ENCODE measurements at regions not wholly inside any gene's neighbourhood (a gene's known extent, or its start where the extent isn't known, plus 50 kb on each side); places are given as distances from the start of the nearest gene placed in this dataset.

GRCh38 chr13:83377491-83377890 lies 504.8 kb downstream of the SLITRK1 start:
- no peak overlapping the region for H3K27ac ChIP-seq (ENCODE audit: insufficient read depth in 1 of 2, low read depth in 1 of 2, low read length in 2 of 2, poor library complexity in 1 of 2, severe bottlenecking in 2 of 2)
- peaks cover 0 to 8% (median 0%) of the 10 kb centered on the region in 5 experiments for H3K9me3 ChIP-seq (ENCODE audit: control extremely low read depth in 1 of 5, control insufficient read depth in 4 of 5, insufficient read depth in 2 of 5, low read depth in 1 of 5, low read length in 4 of 5)
- H3K27me3 ChIP-seq (replicated peaks in 2 of 5; ENCODE audit: control insufficient read depth in 4 of 5, insufficient read depth in 5 of 5, low read length in 4 of 5), result no peaks in the 10 kb centered on the region
- H3K36me3 ChIP-seq (ENCODE audit: control insufficient read depth in 4 of 4, insufficient read depth in 4 of 4, low read length in 3 of 4), result no peaks in the 10 kb centered on the region
- ChIA-PET CTCF (no interaction called here), POLR2A (no interaction called here)
- no peak for DNase-seq
- no peak overlapping the region for H3K4me3 ChIP-seq (ENCODE audit: control insufficient read depth in 1 of 7, extremely low read depth in 1 of 7, insufficient read depth in 4 of 7, low read depth in 2 of 7, low read length in 6 of 7)
- WGBS (ENCODE audit: insufficient coverage), result no CpG with 5 or more reads among the region's 1 CpG
- H3K4me1 ChIP-seq (ENCODE audit: control extremely low read depth in 1 of 4, control insufficient read depth in 4 of 4, insufficient read depth in 4 of 4, low read length in 3 of 4), result no peaks in the 10 kb centered on the region

DNA sequence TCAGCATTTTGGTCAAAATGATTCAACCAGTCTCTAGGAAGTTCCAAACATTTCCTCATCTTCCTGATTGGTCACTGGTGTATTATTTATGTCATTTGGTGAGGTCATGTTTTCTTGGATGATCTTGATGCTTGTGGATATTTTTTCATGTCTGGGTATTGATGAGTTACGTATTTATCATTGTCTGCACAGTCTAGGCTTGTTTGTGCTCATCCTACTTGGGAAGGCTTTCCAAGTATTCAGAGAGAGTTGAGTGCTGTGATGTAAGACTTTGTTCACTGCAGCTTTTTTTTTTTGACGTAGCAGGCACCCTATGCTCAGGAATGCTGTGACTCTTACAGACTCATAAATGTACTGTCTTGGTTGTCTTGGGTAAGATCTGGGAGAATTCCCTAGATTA lies 509.5 kb downstream of the SLITRK1 start:
- CTCF ChIA-PET, result no interaction called here
- no peaks in the 10 kb centered on the region for H3K4me1 ChIP-seq (ENCODE audit: control extremely low read depth in 1 of 4, control insufficient read depth in 4 of 4, insufficient read depth in 4 of 4, low read length in 3 of 4)
- POLR2A ChIA-PET, result interaction anchor here (0.6 kb wide), 1 partner anchor 349 kb away, joined by 4 read pairs; no protein-coding TSS in a partner anchor
- no peak overlapping the region for H3K4me3 ChIP-seq (ENCODE audit: control insufficient read depth in 1 of 7, extremely low read depth in 1 of 7, insufficient read depth in 4 of 7, low read depth in 2 of 7, low read length in 6 of 7)
- H3K36me3 ChIP-seq (ENCODE audit: control insufficient read depth in 4 of 4, insufficient read depth in 4 of 4, low read length in 3 of 4), result no peaks in the 10 kb centered on the region
- DNase-seq, result no peak
- WGBS (ENCODE audit: insufficient coverage), result 100% methylated on average over 1 of the region's 2 CpGs
- H3K27me3 ChIP-seq (replicated peaks in 2 of 5; ENCODE audit: control insufficient read depth in 4 of 5, insufficient read depth in 5 of 5, low read length in 4 of 5), result no peaks in the 10 kb centered on the region
- peaks cover 0 to 13% (median 0%) of the 10 kb centered on the region in 5 experiments for H3K9me3 ChIP-seq (ENCODE audit: control extremely low read depth in 1 of 5, control insufficient read depth in 4 of 5, insufficient read depth in 2 of 5, low read depth in 1 of 5, low read length in 4 of 5)
- H3K27ac ChIP-seq (ENCODE audit: insufficient read depth in 1 of 2, low read depth in 1 of 2, low read length in 2 of 2, poor library complexity in 1 of 2, severe bottlenecking in 2 of 2), result no peak overlapping the region

- Histone ChIP-seq H3K36me3 (ENCODE audit: control insufficient read depth in 4 of 4, insufficient read depth in 4 of 4, low read length in 3 of 4) (no peaks in the 10 kb centered on the region), H3K27ac (ENCODE audit: insufficient read depth in 1 of 2, low read depth in 1 of 2, low read length in 2 of 2, poor library complexity in 1 of 2, severe bottlenecking in 2 of 2) (no peak overlapping the region), H3K9me3 (ENCODE audit: control extremely low read depth in 1 of 5, control insufficient read depth in 4 of 5, insufficient read depth in 2 of 5, low read depth in 1 of 5, low read length in 4 of 5) (no peaks in the 10 kb centered on the region), H3K27me3 (replicated peaks in 2 of 5; ENCODE audit: control insufficient read depth in 4 of 5, insufficient read depth in 5 of 5, low read length in 4 of 5) (no peaks in the 10 kb centered on the region), H3K4me3 (ENCODE audit: control insufficient read depth in 1 of 7, extremely low read depth in 1 of 7, insufficient read depth in 4 of 7, low read depth in 2 of 7, low read length in 6 of 7) (no peak overlapping the region), H3K4me1 (ENCODE audit: control extremely low read depth in 1 of 4, control insufficient read depth in 4 of 4, insufficient read depth in 4 of 4, low read length in 3 of 4) (no peaks in the 10 kb centered on the region)
- POLR2A ChIA-PET, result no interaction called here
- DNase-seq, result no peak
- CTCF ChIA-PET, result no interaction called here
Measured at GRCh38 chr13:83365723-83366122, 516.6 kb downstream of the SLITRK1 start.

GRCh38 chr13:83355041-83355440 lies 527.2 kb downstream of the SLITRK1 start:
- Histone ChIP-seq H3K27me3 (replicated peaks in 2 of 5; ENCODE audit: control insufficient read depth in 4 of 5, insufficient read depth in 5 of 5, low read length in 4 of 5) (no peaks in the 10 kb centered on the region), H3K36me3 (ENCODE audit: control insufficient read depth in 4 of 4, insufficient read depth in 4 of 4, low read length in 3 of 4) (no peaks in the 10 kb centered on the region), H3K4me3 (ENCODE audit: control insufficient read depth in 1 of 7, extremely low read depth in 1 of 7, insufficient read depth in 4 of 7, low read depth in 2 of 7, low read length in 6 of 7) (no peak overlapping the region), H3K27ac (ENCODE audit: insufficient read depth in 1 of 2, low read depth in 1 of 2, low read length in 2 of 2, poor library complexity in 1 of 2, severe bottlenecking in 2 of 2) (no peak overlapping the region), H3K4me1 (ENCODE audit: control extremely low read depth in 1 of 4, control insufficient read depth in 4 of 4, insufficient read depth in 4 of 4, low read length in 3 of 4) (no peaks in the 10 kb centered on the region), H3K9me3 (ENCODE audit: control extremely low read depth in 1 of 5, control insufficient read depth in 4 of 5, insufficient read depth in 2 of 5, low read depth in 1 of 5, low read length in 4 of 5) (no peaks in the 10 kb centered on the region)
- ChIA-PET POLR2A (interaction anchor here (0.7 kb wide), 1 partner anchor 13 kb away, joined by 4 read pairs; no protein-coding TSS in a partner anchor), CTCF (no interaction called here)
- no peak for DNase-seq
- WGBS (ENCODE audit: insufficient coverage), result no CpG with 5 or more reads among the region's 1 CpG

DNA sequence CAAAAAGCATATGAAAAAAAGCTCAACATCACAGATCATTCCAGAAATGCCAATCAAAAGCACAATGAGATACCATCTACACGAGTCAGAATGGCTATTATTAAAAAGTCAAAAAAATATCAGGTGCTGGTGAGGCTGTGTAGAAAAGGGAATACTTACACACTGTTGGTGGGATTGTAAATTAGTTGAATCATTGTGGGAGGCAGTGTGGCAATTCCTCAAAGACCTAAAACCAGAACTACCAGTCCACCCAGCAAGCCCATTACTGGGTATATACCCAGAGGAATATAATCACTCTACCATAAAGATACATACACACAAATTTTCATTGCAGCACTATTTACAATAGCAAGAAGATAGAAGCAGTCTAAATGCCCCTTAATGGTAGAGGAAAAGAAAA lies 529.9 kb downstream of the SLITRK1 start:
- no peaks in the 10 kb centered on the region for H3K27me3 ChIP-seq (replicated peaks in 2 of 5; ENCODE audit: control insufficient read depth in 4 of 5, insufficient read depth in 5 of 5, low read length in 4 of 5)
- no peaks in the 10 kb centered on the region for H3K9me3 ChIP-seq (ENCODE audit: control extremely low read depth in 1 of 5, control insufficient read depth in 4 of 5, insufficient read depth in 2 of 5, low read depth in 1 of 5, low read length in 4 of 5)
- no peaks in the 10 kb centered on the region for H3K4me1 ChIP-seq (ENCODE audit: control extremely low read depth in 1 of 4, control insufficient read depth in 4 of 4, insufficient read depth in 4 of 4, low read length in 3 of 4)
- ChIA-PET POLR2A (no interaction called here), CTCF (no interaction called here)
- H3K4me3 ChIP-seq (ENCODE audit: control insufficient read depth in 1 of 7, extremely low read depth in 1 of 7, insufficient read depth in 4 of 7, low read depth in 2 of 7, low read length in 6 of 7), result no peak overlapping the region
- DNase-seq, result no peak
- no peak overlapping the region for H3K27ac ChIP-seq (ENCODE audit: insufficient read depth in 1 of 2, low read depth in 1 of 2, low read length in 2 of 2, poor library complexity in 1 of 2, severe bottlenecking in 2 of 2)
- no CpG with 5 or more reads among the region's 1 CpG for WGBS (ENCODE audit: insufficient coverage)
- no peaks in the 10 kb centered on the region for H3K36me3 ChIP-seq (ENCODE audit: control insufficient read depth in 4 of 4, insufficient read depth in 4 of 4, low read length in 3 of 4)

DNA sequence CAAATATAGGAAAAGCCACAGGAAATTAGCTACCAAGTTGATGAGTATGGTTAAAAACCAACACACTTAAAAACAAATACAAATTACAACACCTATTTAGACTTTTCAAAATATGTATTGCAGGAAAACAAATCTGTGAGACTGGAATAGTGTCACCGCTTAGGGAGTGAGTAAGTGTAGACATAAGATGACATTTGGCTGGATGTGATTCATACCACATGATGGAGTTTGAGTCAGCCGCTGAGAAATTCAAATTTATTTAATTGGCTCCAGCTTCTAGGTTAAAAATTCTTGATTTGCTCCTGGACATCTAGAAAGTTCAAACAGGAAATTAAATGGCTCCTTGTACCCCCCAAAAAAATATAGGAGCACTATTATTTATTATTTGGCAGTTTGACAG lies 531.7 kb downstream of the SLITRK1 start:
- no peak for DNase-seq
- H3K27me3 ChIP-seq (replicated peaks in 2 of 5; ENCODE audit: control insufficient read depth in 4 of 5, insufficient read depth in 5 of 5, low read length in 4 of 5), result no peaks in the 10 kb centered on the region
- H3K4me1 ChIP-seq (ENCODE audit: control extremely low read depth in 1 of 4, control insufficient read depth in 4 of 4, insufficient read depth in 4 of 4, low read length in 3 of 4), result no peaks in the 10 kb centered on the region
- H3K9me3 ChIP-seq (ENCODE audit: control extremely low read depth in 1 of 5, control insufficient read depth in 4 of 5, insufficient read depth in 2 of 5, low read depth in 1 of 5, low read length in 4 of 5), result no peaks in the 10 kb centered on the region
- no peak overlapping the region for H3K27ac ChIP-seq (ENCODE audit: insufficient read depth in 1 of 2, low read depth in 1 of 2, low read length in 2 of 2, poor library complexity in 1 of 2, severe bottlenecking in 2 of 2)
- WGBS (ENCODE audit: insufficient coverage), result 100% methylated on average over 1 of the region's 2 CpGs
- ChIA-PET POLR2A (no interaction called here), CTCF (no interaction called here)
- no peak overlapping the region for H3K4me3 ChIP-seq (ENCODE audit: control insufficient read depth in 1 of 7, extremely low read depth in 1 of 7, insufficient read depth in 4 of 7, low read depth in 2 of 7, low read length in 6 of 7)
- H3K36me3 ChIP-seq (ENCODE audit: control insufficient read depth in 4 of 4, insufficient read depth in 4 of 4, low read length in 3 of 4), result no peaks in the 10 kb centered on the region

- Histone ChIP-seq H3K27ac (ENCODE audit: insufficient read depth in 1 of 2, low read depth in 1 of 2, low read length in 2 of 2, poor library complexity in 1 of 2, severe bottlenecking in 2 of 2) (no peak overlapping the region), H3K4me3 (ENCODE audit: control insufficient read depth in 1 of 7, extremely low read depth in 1 of 7, insufficient read depth in 4 of 7, low read depth in 2 of 7, low read length in 6 of 7) (no peak overlapping the region), H3K27me3 (replicated peaks in 2 of 5; ENCODE audit: control insufficient read depth in 4 of 5, insufficient read depth in 5 of 5, low read length in 4 of 5) (no peaks in the 10 kb centered on the region), H3K4me1 (ENCODE audit: control extremely low read depth in 1 of 4, control insufficient read depth in 4 of 4, insufficient read depth in 4 of 4, low read length in 3 of 4) (no peaks in the 10 kb centered on the region), H3K36me3 (ENCODE audit: control insufficient read depth in 4 of 4, insufficient read depth in 4 of 4, low read length in 3 of 4) (no peaks in the 10 kb centered on the region), H3K9me3 (ENCODE audit: control extremely low read depth in 1 of 5, control insufficient read depth in 4 of 5, insufficient read depth in 2 of 5, low read depth in 1 of 5, low read length in 4 of 5) (peaks cover 0 to 8% (median 0%) of the 10 kb centered on the region in 5 experiments)
- DNase-seq, result no peak
- ChIA-PET POLR2A (no interaction called here), CTCF (no interaction called here)
- WGBS (ENCODE audit: insufficient coverage), result no CpG with 5 or more reads among the region's 2 CpGs
Measured at GRCh38 chr13:83344518-83344917, 537.8 kb downstream of the SLITRK1 start.

All from common myeloid progenitor, CD34-positive (primary cell).